Activated B cell treated with CpG ODN at 0.5 μM for 24 hours (primary cell): ENCODE measurements at regions not wholly inside any gene's neighbourhood (a gene's known extent, or its start where the extent isn't known, plus 50 kb on each side); places are given as distances from the start of the nearest gene placed in this dataset.

Experiments
- ATAC-seq: fragments of 200-7000 bp; cut with Tn5 transposase; one replicate; pipeline ENCODE4 v1.10.0; 2021; ENCODE audit warnings: low read depth, mild to moderate bottlenecking, moderate library complexity
- CTCF ChIA-PET: fragments of 350-600 bp; sonication (Branson Sonifier 250); formaldehyde crosslinking; loops from one replicate; lab custom pipeline; 2021; ENCODE audit warnings: antibody characterized with exemption; lab: Charles Lee
- POLR2A ChIA-PET: fragments of 350-600 bp; sonication (Branson Sonifier 250); formaldehyde crosslinking; loops from one replicate; lab custom pipeline; 2021; ENCODE audit warnings: antibody characterized with exemption; lab: Charles Lee
- DNase-seq: peaks from one replicate; pipeline ENCODE4 v3.0.0; 2022
- H3K27ac Mint-ChIP-seq: one replicate; pipeline ENCODE4 v1.8.0; 2020; ENCODE audit warnings: mixed read lengths
- H3K27me3 Mint-ChIP-seq: one replicate; pipeline ENCODE4 v1.8.0; 2021; ENCODE audit warnings: mixed read lengths
- H3K36me3 Mint-ChIP-seq: one replicate; pipeline ENCODE4 v1.8.0; 2021; ENCODE audit warnings: low read depth, mixed read lengths
- H3K4me1 Mint-ChIP-seq: one replicate; pipeline ENCODE4 v1.8.0; 2021; ENCODE audit warnings: mixed read lengths
- H3K4me3 Mint-ChIP-seq: one replicate; pipeline ENCODE4 v1.8.0; 2020; ENCODE audit warnings: mild to moderate bottlenecking, mixed read lengths
- H3K9me3 Mint-ChIP-seq: one replicate; pipeline ENCODE4 v1.8.0; 2020; ENCODE audit warnings: mixed read lengths
- intact Hi-C: fragments of 100-400 bp; cut with micrococcal nuclease; formaldehyde crosslinking; loops from one replicate; pipeline ENCODE4 v1.15.1; 2024
- TF ChIP-seq, protein P1 (sequence below): fragments of 200-600 bp; IDR thresholded peaks from one replicate; pipeline ENCODE4 v1.8.0; 2022; ENCODE audit warnings: antibody characterized with exemption, mild to moderate bottlenecking

- Mint-ChIP-seq H3K4me3 (no peak overlapping the region), H3K4me1 (no peaks in the 10 kb centered on the region), H3K9me3 (no peaks in the 10 kb centered on the region), H3K36me3 (peaks cover 4% of the 10 kb centered on the region), H3K27me3 (no peaks in the 10 kb centered on the region), H3K27ac (no peak overlapping the region)
- no peak for DNase-seq
- ChIA-PET POLR2A (interaction anchor here (1.1 kb wide), 1 partner anchor 86 kb away, joined by 3 read pairs; no protein-coding TSS in a partner anchor), CTCF (no interaction called here)
- intact Hi-C loops: no loop called here
- TF ChIP-seq, protein P1, sequence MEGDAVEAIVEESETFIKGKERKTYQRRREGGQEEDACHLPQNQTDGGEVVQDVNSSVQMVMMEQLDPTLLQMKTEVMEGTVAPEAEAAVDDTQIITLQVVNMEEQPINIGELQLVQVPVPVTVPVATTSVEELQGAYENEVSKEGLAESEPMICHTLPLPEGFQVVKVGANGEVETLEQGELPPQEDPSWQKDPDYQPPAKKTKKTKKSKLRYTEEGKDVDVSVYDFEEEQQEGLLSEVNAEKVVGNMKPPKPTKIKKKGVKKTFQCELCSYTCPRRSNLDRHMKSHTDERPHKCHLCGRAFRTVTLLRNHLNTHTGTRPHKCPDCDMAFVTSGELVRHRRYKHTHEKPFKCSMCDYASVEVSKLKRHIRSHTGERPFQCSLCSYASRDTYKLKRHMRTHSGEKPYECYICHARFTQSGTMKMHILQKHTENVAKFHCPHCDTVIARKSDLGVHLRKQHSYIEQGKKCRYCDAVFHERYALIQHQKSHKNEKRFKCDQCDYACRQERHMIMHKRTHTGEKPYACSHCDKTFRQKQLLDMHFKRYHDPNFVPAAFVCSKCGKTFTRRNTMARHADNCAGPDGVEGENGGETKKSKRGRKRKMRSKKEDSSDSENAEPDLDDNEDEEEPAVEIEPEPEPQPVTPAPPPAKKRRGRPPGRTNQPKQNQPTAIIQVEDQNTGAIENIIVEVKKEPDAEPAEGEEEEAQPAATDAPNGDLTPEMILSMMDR: no peak
- ATAC-seq: no peak
Measured at GRCh38 chr4:123198706-123199105, 197.9 kb upstream of the SPRY1 start.

DNA sequence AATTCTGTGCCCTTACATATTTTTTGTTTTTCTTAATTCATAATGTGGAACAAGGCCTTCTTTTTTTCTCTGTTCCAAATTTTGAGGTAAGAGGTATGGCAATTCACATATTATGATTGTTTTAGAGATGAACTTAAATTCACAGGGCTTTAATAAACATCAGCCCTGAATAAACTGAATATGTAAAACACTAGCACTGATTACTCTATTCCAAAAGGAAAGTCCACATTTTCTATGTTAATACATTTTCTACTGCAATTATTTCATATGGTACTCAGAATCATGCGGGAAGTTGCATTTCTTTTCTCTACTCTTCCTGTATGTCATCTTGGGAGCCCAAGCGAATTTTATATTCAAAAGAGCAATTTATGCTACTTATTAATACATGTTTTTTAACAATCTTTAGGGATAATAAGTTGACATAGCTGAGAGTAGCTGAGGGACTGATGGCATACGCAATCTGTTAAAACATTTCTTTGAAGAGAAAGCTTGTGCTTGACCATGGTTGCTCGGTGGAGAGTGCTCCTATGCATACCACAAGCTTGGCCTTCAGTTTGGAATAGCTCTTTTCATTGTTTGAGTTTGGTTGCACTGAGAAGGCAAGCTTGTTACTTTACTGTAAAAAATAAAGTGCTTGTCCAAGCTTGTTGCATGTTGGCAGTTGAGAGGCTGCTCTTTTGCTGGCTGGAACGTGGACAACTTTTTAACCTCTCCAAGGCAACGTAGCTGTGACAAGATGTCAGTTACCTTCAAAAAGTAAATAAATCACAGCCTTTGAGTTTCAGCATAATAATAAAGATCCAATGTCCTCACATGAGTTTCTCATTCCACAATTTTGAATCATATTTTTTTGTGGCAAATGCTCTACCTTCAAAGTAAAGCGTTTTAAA is 196.3 kb upstream of the SPRY1 start:
- ATAC-seq (no peak), DNase-seq (no peak)
- no peaks in the 10 kb centered on the region for H3K9me3 Mint-ChIP-seq
- no peak overlapping the region for H3K27ac Mint-ChIP-seq
- no peaks in the 10 kb centered on the region for H3K4me1 Mint-ChIP-seq
- ChIA-PET CTCF (no interaction called here), POLR2A (no interaction called here)
- TF ChIP-seq, protein P1: no peak
- H3K36me3 Mint-ChIP-seq: peaks cover 4% of the 10 kb centered on the region
- intact Hi-C loops: no loop called here
- no peaks in the 10 kb centered on the region for H3K27me3 Mint-ChIP-seq
- no peak overlapping the region for H3K4me3 Mint-ChIP-seq

GRCh38 chr4:123204737-123205136 is 191.9 kb upstream of the SPRY1 start:
- CTCF ChIA-PET: no interaction called here
- POLR2A ChIA-PET: no interaction called here
- TF ChIP-seq, protein P1: no peak
- peaks cover 2% of the 10 kb centered on the region for H3K36me3 Mint-ChIP-seq
- no peaks in the 10 kb centered on the region for H3K9me3 Mint-ChIP-seq
- H3K4me3 Mint-ChIP-seq: no peak overlapping the region
- ATAC-seq (no peak), DNase-seq (no peak)
- H3K27ac Mint-ChIP-seq: no peak overlapping the region
- H3K4me1 Mint-ChIP-seq: no peaks in the 10 kb centered on the region
- intact Hi-C loops: no loop called here
- H3K27me3 Mint-ChIP-seq: no peaks in the 10 kb centered on the region

DNA sequence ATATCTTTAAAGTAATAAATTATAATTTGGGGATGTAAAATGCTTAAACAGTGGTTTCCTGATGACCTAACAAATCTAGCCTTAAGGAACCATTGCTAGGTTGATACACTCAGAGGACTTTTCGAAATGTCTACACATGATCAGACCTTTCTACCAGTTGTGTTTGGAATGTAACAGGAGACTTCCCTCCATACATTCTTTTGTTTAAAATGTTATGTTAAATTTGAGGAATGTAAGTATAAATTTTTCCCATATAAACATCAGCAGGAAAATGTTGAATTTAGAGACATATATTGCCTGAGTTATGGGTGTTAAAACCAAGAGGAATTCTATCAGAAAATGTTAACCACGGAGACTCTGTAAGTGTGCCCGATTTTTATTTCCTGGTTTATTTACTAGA is 190.6 kb upstream of the SPRY1 start:
- intact Hi-C loops: no loop called here
- Mint-ChIP-seq H3K36me3 (peaks cover 2% of the 10 kb centered on the region), H3K9me3 (no peaks in the 10 kb centered on the region), H3K4me1 (no peaks in the 10 kb centered on the region), H3K27ac (no peak overlapping the region), H3K4me3 (no peak overlapping the region), H3K27me3 (no peaks in the 10 kb centered on the region)
- TF ChIP-seq, protein P1: no peak
- ChIA-PET CTCF (no interaction called here), POLR2A (no interaction called here)
- no peak for ATAC-seq
- DNase-seq: no peak

DNA sequence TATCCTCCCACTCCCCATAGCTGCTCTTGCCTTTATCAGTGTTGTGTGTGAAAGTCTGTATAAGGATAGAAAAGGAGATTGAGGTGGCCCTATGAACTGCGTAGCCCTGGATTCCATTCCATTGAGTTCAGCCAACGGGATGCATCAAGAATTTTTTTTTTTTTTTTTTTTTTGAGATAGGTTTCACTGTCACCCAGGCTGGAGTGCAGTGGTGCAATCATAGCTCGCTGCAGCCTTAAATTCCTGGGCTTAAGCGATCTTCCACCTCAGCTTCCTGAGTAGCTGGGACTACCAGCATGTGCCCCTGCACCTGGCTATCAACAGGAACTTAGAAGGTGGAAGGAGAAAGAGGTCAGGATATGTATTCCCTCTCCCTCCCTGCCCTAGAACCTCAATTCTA is 187.2 kb upstream of the SPRY1 start:
- Mint-ChIP-seq H3K4me3 (no peak overlapping the region), H3K4me1 (no peaks in the 10 kb centered on the region), H3K27me3 (no peaks in the 10 kb centered on the region), H3K36me3 (peaks cover 2% of the 10 kb centered on the region), H3K9me3 (no peaks in the 10 kb centered on the region), H3K27ac (no peak overlapping the region)
- DNase-seq (no peak), ATAC-seq (no peak)
- TF ChIP-seq, protein P1: no peak
- ChIA-PET POLR2A (no interaction called here), CTCF (no interaction called here)
- intact Hi-C loops: no loop called here
